Skeletal muscle tissue (tissue), 3 donors: ENCODE measurements at regions not wholly inside any gene's neighbourhood (a gene's known extent, or its start where the extent isn't known, plus 50 kb on each side); places are given as distances from the start of the nearest gene placed in this dataset.
"Not testable (repeated sequence)": the region's sequence is repeated elsewhere in the genome, so short reads cannot be mapped to it uniquely, and the experiment has no call there.

ENCODE experiments used
- H3K27ac ChIP-seq: one replicate; pipeline ENCODE4 v1.7.0; 2013; ENCODE audit warnings: mild to moderate bottlenecking, low read depth, low read length, inconsistent platforms
- H3K27me3 ChIP-seq, 3 donors: one replicate each; pipeline ENCODE4 v1.7.0; 2013; ENCODE audit warnings: low read length in 3 of 3; ENCODE audit not compliant: control insufficient read depth in 3 of 3, insufficient read depth in 3 of 3
- H3K36me3 ChIP-seq, 3 donors: one replicate each; pipeline ENCODE4 v1.7.0; 2013; ENCODE audit warnings: low read length in 3 of 3; ENCODE audit not compliant: control insufficient read depth in 3 of 3, insufficient read depth in 3 of 3
- H3K4me1 ChIP-seq, 3 donors: one replicate each; pipeline ENCODE4 v1.7.0; 2013; ENCODE audit warnings: low read length in 3 of 3, mild to moderate bottlenecking in 3 of 3; ENCODE audit not compliant: control insufficient read depth in 3 of 3, insufficient read depth in 3 of 3
- H3K4me3 ChIP-seq, 3 donors: one replicate each; pipeline ENCODE4 v1.7.0; 2013; ENCODE audit warnings: low read length in 3 of 3
- H3K9ac ChIP-seq, 3 donors: one replicate each; pipeline ENCODE4 v1.7.0; 2013; ENCODE audit warnings: low read length in 3 of 3, mild to moderate bottlenecking in 3 of 3, moderate library complexity in 2 of 3, low read depth in 1 of 3
- H3K9me3 ChIP-seq, 3 donors: one replicate each; pipeline ENCODE4 v1.7.0; 2013; ENCODE audit warnings: low read length in 3 of 3; ENCODE audit not compliant: control insufficient read depth in 3 of 3
- donor health status: Osteomylitis.

DNA sequence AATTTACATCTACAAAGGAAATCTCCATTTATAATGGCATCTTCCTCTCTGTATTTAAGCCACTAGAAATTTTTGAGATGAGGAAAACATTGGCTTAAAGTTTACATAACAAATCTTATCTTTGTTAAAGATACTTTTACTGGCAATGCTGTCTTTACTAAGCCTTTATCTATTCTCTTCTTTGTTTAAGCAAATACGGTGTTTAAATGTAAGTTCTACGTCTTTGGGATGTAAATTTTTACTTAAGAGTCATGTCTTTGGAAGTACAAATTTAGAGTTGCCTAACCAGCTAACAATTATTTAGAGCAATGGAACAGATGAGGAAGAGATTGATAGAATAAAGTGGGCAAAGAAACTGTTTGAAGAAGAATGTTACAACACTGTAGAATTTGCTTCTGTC lies 1024.0 kb upstream of the PCDH10 start:
- Histone ChIP-seq H3K27me3 (no peaks in the 10 kb centered on the region), H3K27ac (no peak overlapping the region), H3K36me3 (no peaks in the 10 kb centered on the region), H3K4me1 (no peaks in the 10 kb centered on the region), H3K9ac (no peak overlapping the region), H3K9me3 (no peaks in the 10 kb centered on the region), H3K4me3 (no peak overlapping the region)

DNA sequence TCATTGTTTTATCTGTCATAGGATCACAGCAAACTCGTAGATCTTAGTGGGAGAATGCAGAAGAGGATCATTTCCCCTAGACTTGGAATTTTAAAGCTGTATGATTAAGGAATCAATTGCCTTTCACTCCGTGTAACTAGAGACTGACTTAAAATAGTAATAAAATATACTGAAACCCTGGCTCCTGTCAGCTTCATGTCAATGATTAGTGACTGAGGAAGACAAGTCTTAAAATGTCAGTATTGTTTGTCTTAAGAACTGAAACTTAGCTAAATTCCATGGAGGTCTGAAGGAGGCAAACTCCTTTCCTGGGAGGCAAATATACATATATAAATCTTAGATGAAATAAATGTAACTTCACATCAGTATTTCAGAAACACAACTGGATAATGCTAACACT lies 1016.7 kb upstream of the PCDH10 start:
- H3K9ac ChIP-seq: no peak overlapping the region

DNA sequence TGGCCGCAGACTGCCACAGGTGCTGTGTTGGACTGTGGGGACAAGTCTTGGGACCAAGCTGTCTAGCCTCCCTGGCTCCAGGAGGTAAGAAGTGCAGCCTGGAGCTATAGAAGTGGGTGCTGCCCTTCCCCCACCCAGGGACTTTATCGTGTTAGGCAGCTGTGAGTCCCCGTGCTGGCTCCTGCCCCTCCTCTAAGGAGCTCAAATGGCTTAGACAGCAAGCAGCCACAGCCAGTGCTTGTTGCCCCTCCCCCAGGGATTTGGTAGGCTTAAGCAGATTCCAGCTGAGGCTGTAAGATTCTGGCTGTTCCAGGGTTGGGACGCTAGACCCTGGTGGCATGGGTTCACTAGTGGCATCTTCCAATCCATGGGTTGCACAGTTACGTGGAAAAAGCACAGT lies 979.4 kb upstream of the PCDH10 start:
- no peaks in the 10 kb centered on the region for H3K4me1 ChIP-seq
- no peak overlapping the region for H3K4me3 ChIP-seq
- H3K27ac ChIP-seq: no peak overlapping the region
- no peaks in the 10 kb centered on the region for H3K27me3 ChIP-seq
- H3K9ac ChIP-seq: no peak overlapping the region
- no peaks in the 10 kb centered on the region for H3K9me3 ChIP-seq
- H3K36me3 ChIP-seq: no peaks in the 10 kb centered on the region

More for the DNA sequence above, 1016.7 kb upstream of the PCDH10 start:
- Histone ChIP-seq H3K4me3 (no peak overlapping the region), H3K4me1 (no peaks in the 10 kb centered on the region), H3K36me3 (no peaks in the 10 kb centered on the region), H3K27me3 (no peaks in the 10 kb centered on the region), H3K9me3 (peaks cover 0 to 8% (median 0%) of the 10 kb centered on the region in 3 donors), H3K27ac (no peak overlapping the region)

DNA sequence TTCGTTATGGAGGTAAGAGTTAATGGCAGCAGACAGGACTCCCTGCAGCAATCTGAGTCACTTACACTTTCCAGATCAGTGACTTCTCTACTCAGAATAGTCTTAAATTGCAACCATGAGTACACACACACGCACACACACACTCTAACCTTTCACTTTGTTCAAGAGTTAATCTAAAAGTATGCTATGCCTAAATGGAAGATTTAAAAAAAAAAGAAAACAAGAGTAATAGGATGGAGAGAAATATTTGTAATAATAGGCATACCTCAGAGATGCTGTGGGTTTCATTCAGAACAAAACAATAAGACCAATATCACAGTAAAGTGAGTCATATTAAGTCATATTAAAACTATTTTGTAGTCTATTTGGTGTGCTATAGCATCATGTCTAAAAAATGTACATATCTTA lies 969.1 kb upstream of the PCDH10 start:
- no peaks in the 10 kb centered on the region for H3K4me1 ChIP-seq
- H3K27ac ChIP-seq: no peak overlapping the region
- no peaks in the 10 kb centered on the region for H3K9me3 ChIP-seq
- H3K9ac ChIP-seq: no peak overlapping the region
- no peak overlapping the region for H3K4me3 ChIP-seq
- H3K27me3 ChIP-seq: no peaks in the 10 kb centered on the region
- no peaks in the 10 kb centered on the region for H3K36me3 ChIP-seq

DNA sequence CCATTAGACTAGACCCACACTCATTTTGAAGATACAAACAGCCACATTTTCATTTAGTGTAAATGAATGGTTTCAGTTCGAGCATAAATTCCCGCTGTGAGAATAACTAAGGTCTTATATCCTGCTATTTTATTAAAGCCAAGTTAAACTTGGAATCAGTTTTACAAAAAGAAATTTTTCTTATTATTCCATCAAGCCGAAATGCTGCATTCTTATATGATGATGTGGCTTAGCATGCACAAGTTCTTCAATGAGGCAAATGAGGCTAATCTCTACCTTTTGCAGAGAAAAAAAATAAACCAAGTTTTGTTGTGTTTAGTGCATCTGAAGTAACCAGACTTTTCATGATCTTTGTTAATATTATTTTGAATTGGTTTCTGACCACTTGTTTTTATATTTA lies 953.9 kb upstream of the PCDH10 start:
- Histone ChIP-seq H3K4me3 (no peak overlapping the region), H3K36me3 (no peaks in the 10 kb centered on the region), H3K27me3 (no peaks in the 10 kb centered on the region), H3K9ac (no peak overlapping the region), H3K27ac (no peak overlapping the region), H3K4me1 (no peaks in the 10 kb centered on the region), H3K9me3 (no peaks in the 10 kb centered on the region)

DNA sequence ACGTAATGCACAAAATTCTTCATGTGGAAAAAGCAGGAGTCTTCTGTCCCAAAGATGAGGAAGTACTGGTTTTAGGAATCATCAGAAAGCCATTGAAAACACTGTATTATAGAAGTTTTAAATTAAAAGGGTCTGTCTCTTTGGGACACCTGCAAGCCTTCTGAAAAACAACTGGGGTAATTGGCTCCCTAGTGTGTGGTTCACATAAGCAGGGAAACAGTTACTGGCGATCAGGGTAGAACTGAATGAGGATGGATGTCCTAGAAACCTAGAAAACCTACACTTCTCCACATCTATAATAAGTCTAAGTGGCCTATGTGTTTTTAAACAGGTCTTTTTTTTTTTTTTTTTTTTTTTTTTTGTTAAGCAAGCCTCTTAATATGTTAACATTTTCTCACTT lies 945.5 kb upstream of the PCDH10 start:
- Histone ChIP-seq H3K27me3 (no peaks in the 10 kb centered on the region), H3K9me3 (no peaks in the 10 kb centered on the region)

DNA sequence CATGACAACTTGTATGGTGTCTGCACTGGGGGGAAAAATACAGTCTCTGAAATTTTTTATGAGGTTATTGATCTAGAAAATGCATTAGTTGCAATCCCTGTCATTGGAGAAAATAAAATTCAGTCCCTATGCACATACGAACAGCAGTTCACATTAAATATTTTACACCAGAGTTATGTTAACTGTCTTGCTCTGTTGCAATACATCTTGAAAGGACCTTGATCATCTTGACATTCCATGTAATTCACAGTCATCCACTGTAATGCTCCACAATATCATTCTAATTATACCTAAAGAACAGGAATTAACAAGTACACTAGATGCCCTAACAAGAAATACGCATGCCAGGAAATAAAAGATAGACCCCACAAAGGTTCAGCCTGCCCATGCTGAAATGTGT lies 934.6 kb upstream of the PCDH10 start:
- Histone ChIP-seq H3K9ac (no peak overlapping the region), H3K4me3 (no peak overlapping the region), H3K4me1 (no peaks in the 10 kb centered on the region), H3K27me3 (no peaks in the 10 kb centered on the region), H3K36me3 (no peaks in the 10 kb centered on the region), H3K9me3 (no peaks in the 10 kb centered on the region), H3K27ac (no peak overlapping the region)

More for the DNA sequence above, 945.5 kb upstream of the PCDH10 start:
- Histone ChIP-seq H3K4me1 (no peaks in the 10 kb centered on the region), H3K36me3 (no peaks in the 10 kb centered on the region), H3K27ac (no peak overlapping the region), H3K4me3 (no peak overlapping the region), H3K9ac (no peak overlapping the region)

DNA sequence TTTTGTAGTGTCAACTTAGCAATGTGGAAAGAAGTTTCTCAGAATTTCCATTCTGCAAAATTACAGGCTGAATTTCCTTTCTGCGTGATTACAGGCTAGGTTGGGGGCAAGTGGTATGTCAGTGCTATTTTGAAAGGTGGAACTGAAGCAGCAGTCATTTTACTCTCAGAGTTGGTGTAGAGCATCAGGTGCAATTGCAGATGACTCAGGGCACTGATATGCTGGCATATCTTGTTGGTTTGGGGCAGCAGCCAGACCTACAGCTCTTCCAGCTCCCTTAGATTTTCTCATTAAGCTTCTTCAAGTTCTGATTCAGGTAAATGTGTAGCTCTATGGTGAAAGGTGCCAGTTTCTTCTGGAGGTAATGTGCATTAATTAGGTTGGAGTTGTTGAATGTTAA lies 930.7 kb upstream of the PCDH10 start:
- Histone ChIP-seq H3K27ac (no peak overlapping the region), H3K9ac (no peak overlapping the region), H3K4me3 (no peak overlapping the region), H3K4me1 (no peaks in the 10 kb centered on the region), H3K9me3 (no peaks in the 10 kb centered on the region), H3K27me3 (no peaks in the 10 kb centered on the region), H3K36me3 (no peaks in the 10 kb centered on the region)

DNA sequence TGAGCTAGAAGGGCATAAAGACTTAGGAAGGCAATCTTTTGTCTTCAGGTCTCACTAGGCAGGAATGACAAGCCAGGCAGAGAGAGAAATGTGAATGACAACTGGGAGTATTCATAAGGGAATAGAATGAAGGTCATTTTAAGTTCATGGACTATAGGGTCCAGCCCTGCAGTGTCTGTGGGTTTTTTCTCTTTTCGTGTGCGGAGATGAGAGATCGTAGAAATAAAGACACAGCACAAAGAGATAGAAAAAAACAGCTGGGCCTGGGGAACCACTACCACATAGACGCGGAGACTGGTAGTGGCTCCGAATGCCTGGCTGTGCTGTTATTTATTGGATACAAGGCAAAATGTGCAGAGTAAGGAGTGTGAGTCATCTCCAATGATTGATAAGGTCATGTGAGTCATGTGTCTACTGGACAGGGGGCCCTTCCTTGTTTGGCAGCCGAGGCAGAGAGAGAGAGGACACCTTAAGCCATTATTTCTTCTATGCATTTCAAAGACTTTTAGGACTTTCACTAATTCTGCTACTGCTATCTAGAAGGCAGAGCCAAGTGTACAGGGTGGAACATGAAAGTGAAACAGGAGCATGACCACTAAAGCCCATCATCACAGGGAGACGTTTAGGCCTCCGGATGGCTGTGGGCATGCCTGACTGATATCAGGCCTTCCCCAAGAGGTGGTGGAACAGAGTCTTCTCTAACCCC lies 921.8 kb upstream of the PCDH10 start:
- H3K9me3 ChIP-seq: peaks cover 0 to 3% (median 0%) of the 10 kb centered on the region in 3 donors
- no peak overlapping the region for H3K9ac ChIP-seq
- no peak overlapping the region for H3K27ac ChIP-seq
- peak overlapping the region in 2 of 3 donors; percentile 19 to 52 for H3K4me3 ChIP-seq
- no peaks in the 10 kb centered on the region for H3K4me1 ChIP-seq
- H3K36me3 ChIP-seq: no peaks in the 10 kb centered on the region
- no peaks in the 10 kb centered on the region for H3K27me3 ChIP-seq

DNA sequence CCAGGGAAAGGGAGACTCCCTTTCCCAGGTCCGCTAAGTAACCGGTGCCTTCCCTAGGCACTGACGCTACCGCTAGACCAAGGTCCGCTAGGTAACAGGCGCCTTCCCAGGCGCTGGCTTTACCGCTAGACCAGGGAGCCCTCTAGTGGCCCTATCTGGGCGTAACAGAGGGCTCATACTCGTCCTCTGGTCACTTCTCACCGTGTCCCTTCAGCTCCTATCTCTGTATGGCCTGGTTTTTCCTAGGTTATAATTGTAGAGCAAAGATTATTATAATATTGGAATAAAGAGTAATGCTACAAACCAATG lies 921.3 kb upstream of the PCDH10 start:
- H3K4me1 ChIP-seq, H3K9ac ChIP-seq, H3K36me3 ChIP-seq, H3K27ac ChIP-seq, H3K9me3 ChIP-seq, H3K27me3 ChIP-seq: not testable (repeated sequence)
- peak overlapping the region in 2 of 3 donors; percentile 19 to 52 for H3K4me3 ChIP-seq
